H1 (cell line): ENCODE measurements at regions not wholly inside any gene's neighbourhood (a gene's known extent, or its start where the extent isn't known, plus 50 kb on each side); places are given as distances from the start of the nearest gene placed in this dataset.

Experiments
- CEBPB ChIP-seq: IDR thresholded peaks from 2 replicates; pipeline ENCODE4 v1.6.1; 2012; ENCODE audit warnings: low read depth, low read length
- CHD1 ChIP-seq: IDR thresholded peaks from 2 replicates; pipeline ENCODE4 v1.6.1; 2012; ENCODE audit warnings: low read depth, low read length, improper control_type of control experiment
- JUND ChIP-seq: IDR thresholded peaks from 2 replicates; pipeline ENCODE4 v1.6.1; 2011; ENCODE audit warnings: mild to moderate bottlenecking, improper control_type of control experiment, low read length
- NRF1 ChIP-seq: IDR thresholded peaks from 2 replicates; pipeline ENCODE4 v1.6.1; 2011; ENCODE audit warnings: mild to moderate bottlenecking, low read depth, low read length, improper control_type of control experiment
- RBBP5 ChIP-seq: IDR thresholded peaks from 2 replicates; pipeline ENCODE4 v1.7.1; 2012; ENCODE audit warnings: low read depth, mild to moderate bottlenecking, inconsistent platforms, low read length, moderate library complexity, borderline replicate concordance
- SRF ChIP-seq: IDR thresholded peaks from 2 replicates; pipeline ENCODE4 v1.6.1; 2011; ENCODE audit warnings: mild to moderate bottlenecking, low read depth, low read length, moderate library complexity
- TAF1 ChIP-seq: IDR thresholded peaks from 2 replicates; pipeline ENCODE4 v1.6.1; 2011; ENCODE audit warnings: mild to moderate bottlenecking, low read depth, low read length
- YY1 ChIP-seq: IDR thresholded peaks from 2 replicates; pipeline ENCODE4 v1.6.1; 2011; ENCODE audit warnings: low read depth, mild to moderate bottlenecking, low read length
- TF ChIP-seq, protein P1 (sequence below), 3 experiments: IDR thresholded peaks; 1 replicate in 2 of 3; 2 replicates in 1 of 3; pipeline versions ENCODE4 v1.5.1 to v1.6.1; 2011; ENCODE audit warnings: low read length in 3 of 3, mild to moderate bottlenecking in 3 of 3, inconsistent platforms in 2 of 3, low read depth in 1 of 3, moderate library complexity in 1 of 3; ENCODE audit not compliant: insufficient read depth in 1 of 3; ENCODE audit errors: control extremely low read depth in 1 of 3
- TF ChIP-seq, protein P2 (sequence below): IDR thresholded peaks from 2 replicates; pipeline ENCODE4 v1.6.1; 2012; ENCODE audit warnings: low read length, inconsistent platforms

- TF ChIP-seq, protein P1, sequence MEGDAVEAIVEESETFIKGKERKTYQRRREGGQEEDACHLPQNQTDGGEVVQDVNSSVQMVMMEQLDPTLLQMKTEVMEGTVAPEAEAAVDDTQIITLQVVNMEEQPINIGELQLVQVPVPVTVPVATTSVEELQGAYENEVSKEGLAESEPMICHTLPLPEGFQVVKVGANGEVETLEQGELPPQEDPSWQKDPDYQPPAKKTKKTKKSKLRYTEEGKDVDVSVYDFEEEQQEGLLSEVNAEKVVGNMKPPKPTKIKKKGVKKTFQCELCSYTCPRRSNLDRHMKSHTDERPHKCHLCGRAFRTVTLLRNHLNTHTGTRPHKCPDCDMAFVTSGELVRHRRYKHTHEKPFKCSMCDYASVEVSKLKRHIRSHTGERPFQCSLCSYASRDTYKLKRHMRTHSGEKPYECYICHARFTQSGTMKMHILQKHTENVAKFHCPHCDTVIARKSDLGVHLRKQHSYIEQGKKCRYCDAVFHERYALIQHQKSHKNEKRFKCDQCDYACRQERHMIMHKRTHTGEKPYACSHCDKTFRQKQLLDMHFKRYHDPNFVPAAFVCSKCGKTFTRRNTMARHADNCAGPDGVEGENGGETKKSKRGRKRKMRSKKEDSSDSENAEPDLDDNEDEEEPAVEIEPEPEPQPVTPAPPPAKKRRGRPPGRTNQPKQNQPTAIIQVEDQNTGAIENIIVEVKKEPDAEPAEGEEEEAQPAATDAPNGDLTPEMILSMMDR (IDR thresholded peaks at IDR 0.05; ENCODE audit: control extremely low read depth in 1 of 3, insufficient read depth in 1 of 3, low read depth in 1 of 3, low read length in 3 of 3): no peak
- TF ChIP-seq JUND (no peak), NRF1 (no peak), SRF (no peak), RBBP5 (no peak), CEBPB (no peak), CHD1 (no peak), TAF1 (no peak), YY1 (no peak)
- TF ChIP-seq, protein P2, sequence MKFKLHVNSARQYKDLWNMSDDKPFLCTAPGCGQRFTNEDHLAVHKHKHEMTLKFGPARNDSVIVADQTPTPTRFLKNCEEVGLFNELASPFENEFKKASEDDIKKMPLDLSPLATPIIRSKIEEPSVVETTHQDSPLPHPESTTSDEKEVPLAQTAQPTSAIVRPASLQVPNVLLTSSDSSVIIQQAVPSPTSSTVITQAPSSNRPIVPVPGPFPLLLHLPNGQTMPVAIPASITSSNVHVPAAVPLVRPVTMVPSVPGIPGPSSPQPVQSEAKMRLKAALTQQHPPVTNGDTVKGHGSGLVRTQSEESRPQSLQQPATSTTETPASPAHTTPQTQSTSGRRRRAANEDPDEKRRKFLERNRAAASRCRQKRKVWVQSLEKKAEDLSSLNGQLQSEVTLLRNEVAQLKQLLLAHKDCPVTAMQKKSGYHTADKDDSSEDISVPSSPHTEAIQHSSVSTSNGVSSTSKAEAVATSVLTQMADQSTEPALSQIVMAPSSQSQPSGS: no peak
Measured at GRCh38 chr2:216285701-216286100, 86.6 kb downstream of the MARCHF4 start.
